HG03520 (cell line): ENCODE measurements at regions not wholly inside any gene's neighbourhood (a gene's known extent, or its start where the extent isn't known, plus 50 kb on each side); places are given as distances from the start of the nearest gene placed in this dataset.
"Not testable (repeated sequence)": the region's sequence is repeated elsewhere in the genome, so short reads cannot be mapped to it uniquely, and the experiment has no call there.

Source experiments
- ATAC-seq: cut with Tn5 transposase; IDR thresholded peaks from one replicate; pipeline ENCODE4 v1.9.1; 2021; ENCODE audit warnings: mild to moderate bottlenecking, moderate library complexity; ENCODE audit not compliant: unreplicated experiment

GRCh38 chr10:45117940-45118339 lies 117.2 kb downstream of the ZNF22 start:
- not testable (repeated sequence) for ATAC-seq

DNA sequence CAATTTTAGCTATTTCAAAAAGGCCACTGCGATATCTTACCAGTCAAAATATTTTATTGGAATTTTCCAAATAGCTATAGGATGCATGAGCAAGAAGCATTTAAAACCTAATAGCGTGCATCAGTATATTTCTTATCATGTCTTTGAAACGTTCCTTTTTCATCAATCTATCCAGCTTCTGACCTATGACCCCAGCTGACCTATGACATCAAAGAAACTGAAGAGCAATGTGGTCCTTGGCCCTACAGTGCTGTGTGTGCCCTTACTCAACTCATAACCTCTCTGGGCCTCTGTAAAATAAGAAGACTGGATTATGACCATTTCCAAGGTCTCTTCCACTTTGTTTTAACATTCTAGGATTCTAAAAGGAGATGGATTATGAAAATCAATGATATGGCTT lies 118.2 kb downstream of the ZNF22 start:
- no peak for ATAC-seq

GRCh38 chr10:45122180-45122860 lies 121.6 kb downstream of the ZNF22 start:
- not testable (repeated sequence) for ATAC-seq

GRCh38 chr10:45135443-45136198 lies 134.9 kb downstream of the ZNF22 start:
- no peak for ATAC-seq

DNA sequence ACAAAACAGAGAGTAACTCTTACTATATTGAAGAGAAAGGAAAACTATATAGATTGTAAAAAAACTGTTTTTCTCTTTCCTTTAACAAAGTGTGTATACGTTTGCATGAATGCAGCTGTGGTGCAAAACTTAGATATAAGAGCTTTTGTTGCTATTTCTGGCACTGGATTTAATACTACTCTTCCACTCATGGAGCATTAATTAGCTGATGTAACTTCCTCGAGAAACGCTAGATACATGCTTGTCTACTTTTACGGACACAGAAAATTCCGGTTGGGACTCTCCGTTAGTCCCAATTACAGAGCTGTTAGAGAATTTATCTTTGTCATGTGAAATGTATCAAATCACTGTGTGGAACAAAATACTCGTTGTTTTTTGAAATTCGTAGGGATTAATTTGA lies 135.5 kb downstream of the ZNF22 start:
- no peak for ATAC-seq

DNA sequence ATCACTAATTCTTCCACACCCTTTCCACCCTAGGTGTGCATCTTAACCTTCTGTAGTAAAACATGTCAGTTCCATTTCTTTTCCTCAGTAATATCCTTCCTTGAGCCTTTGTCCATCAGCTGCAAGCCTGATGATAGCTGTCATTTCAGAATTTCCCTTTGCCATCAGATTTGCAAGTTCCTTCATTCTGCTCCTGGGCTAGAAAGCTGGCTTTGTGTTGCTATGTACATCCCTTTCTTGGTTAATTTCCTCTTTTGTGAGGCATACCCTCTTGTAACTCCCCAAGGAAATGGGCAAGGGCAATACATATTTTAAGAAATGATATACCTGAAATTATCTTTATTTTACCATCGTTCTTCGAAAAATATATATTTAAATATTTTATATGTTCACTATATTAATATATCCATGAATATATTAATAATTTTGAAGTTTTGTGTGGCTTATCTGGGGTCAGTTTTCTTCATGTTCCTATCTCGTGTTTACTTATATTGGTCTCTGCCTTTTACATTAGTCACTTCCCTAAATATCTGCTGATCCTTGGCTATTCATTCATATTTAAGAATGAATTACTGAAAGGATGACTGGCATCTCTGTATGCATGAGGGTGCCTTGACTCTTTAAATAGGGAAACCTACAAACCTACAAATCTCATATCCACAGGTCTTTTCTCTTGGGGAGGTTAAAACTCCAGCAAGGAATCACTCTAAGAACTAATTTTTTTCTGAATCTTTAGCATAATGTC lies 143.8 kb downstream of the ZNF22 start:
- no peak for ATAC-seq

DNA sequence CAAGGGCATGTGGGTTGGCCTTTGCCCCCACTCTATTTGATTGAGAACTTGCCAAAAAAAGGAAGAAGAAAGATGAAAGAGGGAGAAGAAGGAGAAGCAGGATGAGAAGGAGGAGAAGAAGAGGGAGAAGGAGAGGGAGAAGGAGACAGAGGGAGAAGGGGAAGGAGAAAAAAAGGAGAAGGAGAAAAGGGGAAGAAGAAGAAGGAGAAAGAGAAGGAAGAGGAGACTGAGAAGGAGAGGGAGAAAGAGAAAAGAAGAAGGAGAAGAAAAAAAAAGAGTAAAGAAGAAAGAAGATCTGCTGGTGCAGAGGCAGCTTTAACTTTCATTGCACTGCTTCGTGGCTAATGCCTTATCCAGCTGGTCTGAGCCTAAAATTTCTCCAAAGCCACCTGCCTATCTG lies 144.4 kb downstream of the ZNF22 start:
- not testable (repeated sequence) for ATAC-seq

GRCh38 chr10:45147000-45147399 lies 146.3 kb downstream of the ZNF22 start:
- ATAC-seq: no peak

DNA sequence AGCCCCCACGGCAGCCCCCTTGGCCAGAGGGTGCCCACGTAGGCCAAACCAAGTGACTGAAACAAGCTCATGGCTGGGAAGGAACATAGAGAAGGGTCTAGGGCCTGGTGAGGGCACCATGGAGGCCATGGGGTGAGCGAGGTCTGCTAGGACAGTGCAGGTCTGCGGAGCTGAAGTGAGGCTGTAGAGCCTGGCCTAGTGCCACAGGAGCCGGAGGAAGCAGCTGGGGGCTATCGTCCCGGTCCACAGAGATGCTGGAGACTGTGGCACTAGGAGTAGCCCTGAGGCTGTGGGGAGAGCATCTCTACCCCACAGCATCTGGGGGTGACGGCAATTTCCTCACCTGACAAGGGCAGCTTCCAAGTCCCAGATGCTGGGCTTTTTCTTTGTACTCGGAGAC lies 150.3 kb downstream of the ZNF22 start:
- no peak for ATAC-seq

DNA sequence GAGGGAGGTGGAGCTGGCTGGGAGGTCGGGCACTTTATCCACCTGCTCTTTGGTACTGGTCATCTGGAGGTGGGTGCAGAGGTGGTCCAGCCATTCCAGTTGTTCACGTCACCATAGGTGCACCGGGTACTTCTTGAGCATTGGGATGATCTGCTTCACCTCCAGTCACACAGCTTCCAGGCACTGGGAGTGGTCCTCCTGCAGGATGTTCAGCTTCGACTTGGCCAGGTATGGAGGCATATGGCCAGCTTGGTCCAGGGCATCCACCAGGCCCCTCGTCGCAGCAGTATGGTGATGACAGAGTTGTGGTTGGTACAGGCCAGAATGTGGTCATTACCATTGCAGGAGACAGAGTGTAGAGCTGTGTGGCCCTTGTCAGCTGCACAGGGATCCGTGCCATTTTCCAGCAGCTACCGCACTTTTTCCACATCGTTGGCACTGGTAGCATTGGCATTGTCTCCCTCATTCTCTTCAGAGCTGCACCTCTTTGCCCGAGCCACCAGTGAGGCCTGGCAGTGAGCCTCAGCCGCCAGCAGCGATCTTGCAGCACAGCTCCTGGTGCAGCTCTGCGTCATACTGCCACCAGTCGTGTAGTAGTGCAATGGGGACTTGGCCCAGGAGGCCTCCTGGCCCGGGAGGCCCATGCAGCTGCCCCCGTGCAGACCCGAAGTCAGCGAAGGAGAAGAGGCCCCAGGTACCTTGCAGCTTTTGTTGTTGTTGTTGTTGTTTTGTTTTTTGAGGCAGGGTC lies 150.9 kb downstream of the ZNF22 start:
- ATAC-seq: no peak

DNA sequence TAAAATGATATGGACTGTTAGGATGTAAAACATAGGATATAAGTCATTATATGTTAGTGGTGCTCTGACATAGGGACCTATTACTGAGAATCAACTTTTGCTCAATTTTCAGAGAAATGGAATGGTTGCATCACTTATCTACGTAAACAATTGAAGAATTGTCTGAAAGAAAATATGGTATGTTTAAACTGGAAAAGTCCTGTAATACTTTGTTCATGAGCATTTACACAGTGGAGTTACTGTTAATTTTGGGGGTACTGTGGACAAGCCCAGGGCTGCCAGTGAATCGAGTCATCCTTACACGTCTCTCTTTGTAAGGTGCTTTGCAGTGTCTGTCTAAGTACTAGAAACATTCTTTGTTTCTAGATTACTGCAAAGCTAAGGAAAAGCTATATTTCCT lies 152.0 kb downstream of the ZNF22 start:
- ATAC-seq: no peak

GRCh38 chr10:45154502-45154901 lies 153.8 kb downstream of the ZNF22 start:
- no peak for ATAC-seq

DNA sequence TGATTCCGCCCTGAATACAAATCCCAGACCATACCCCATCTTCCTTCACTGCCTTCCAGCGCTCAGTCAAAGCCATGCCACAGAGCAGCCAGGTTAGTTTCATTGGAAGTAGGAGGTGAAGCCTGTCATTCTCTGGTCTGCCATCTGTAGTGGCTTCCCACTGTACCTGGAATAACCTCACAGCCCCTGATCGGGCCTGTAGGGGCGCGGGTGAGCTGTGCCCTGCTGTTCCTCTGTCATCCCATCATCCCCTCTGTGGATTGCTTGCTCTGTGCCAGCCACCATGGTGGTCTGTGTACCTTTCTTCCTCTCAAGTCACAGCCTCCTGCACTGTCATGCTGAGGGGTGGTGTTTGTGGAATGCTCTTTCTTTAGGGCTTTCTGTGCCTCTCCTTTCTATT lies 155.1 kb downstream of the ZNF22 start:
- ATAC-seq: no peak

DNA sequence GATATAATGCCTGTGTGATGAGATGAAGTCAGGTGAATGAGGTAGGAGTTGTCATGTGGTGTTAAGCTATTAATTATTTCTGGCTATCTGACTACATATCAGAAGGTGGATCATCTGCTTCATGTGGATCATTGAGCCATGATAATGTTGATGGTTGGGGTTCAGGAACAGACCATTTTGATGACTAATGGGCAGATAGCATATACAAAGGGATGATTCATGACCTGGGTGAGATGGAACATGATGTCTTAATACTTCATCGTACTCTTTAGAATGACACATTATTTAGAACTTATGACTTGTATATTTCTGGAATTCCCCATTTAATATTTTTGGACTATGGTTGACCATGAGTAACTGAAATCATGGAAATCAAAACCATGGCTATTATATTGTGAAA lies 155.1 kb downstream of the OR13A1 start:
- ATAC-seq: no peak

GRCh38 chr10:45163315-45163975 lies 152.0 kb downstream of the OR13A1 start:
- no peak for ATAC-seq

DNA sequence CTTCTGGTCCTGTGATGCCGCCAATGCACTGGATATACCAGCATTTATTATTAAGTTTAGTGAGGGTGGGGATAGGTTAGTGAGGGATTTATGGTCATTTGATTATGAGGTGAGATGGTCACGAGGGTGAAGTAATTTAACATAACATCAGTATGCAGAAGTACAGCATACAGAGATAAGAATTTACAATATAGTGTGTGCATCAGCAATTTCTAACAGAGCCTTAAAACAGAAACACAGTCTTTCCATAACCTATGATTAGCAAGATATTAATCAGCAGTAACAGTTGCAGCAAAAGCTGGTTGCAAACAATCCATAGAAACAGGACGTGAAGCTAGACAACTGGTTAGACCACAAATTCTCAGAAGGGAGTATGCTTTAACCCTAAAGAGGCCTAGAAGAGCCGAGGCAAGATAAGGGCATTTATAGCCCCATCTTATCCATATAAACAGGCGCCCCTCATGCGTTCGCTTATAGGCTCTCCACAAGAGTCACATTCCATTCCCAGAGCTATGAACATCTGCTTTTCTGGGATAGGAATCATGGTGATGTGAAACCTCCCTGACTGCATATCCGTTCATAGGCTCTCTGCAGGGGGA lies 139.8 kb downstream of the OR13A1 start:
- ATAC-seq: not testable (repeated sequence)

- ATAC-seq: no peak
Measured at GRCh38 chr10:45179691-45180090, 135.7 kb downstream of the OR13A1 start.

DNA sequence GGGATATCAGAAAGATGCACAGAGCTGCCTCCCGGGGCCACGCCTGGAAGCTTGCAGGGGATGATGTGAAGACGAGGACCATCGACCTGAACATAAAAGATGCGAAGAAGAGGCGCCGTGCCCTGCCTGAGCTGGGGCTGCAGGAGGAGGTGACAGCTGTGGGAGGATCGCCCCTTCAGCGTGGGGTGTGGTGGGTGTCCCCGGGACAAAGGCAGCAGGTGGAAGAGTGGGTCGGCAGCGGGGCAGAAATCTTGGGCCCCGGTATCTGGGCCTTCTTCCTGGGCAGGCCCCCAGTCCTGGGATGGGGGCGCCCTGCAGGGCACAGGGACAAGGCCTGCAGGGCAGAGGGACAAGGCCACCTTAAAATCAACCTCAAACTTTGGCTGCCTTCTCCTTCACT lies 134.9 kb downstream of the OR13A1 start:
- ATAC-seq: no peak

DNA sequence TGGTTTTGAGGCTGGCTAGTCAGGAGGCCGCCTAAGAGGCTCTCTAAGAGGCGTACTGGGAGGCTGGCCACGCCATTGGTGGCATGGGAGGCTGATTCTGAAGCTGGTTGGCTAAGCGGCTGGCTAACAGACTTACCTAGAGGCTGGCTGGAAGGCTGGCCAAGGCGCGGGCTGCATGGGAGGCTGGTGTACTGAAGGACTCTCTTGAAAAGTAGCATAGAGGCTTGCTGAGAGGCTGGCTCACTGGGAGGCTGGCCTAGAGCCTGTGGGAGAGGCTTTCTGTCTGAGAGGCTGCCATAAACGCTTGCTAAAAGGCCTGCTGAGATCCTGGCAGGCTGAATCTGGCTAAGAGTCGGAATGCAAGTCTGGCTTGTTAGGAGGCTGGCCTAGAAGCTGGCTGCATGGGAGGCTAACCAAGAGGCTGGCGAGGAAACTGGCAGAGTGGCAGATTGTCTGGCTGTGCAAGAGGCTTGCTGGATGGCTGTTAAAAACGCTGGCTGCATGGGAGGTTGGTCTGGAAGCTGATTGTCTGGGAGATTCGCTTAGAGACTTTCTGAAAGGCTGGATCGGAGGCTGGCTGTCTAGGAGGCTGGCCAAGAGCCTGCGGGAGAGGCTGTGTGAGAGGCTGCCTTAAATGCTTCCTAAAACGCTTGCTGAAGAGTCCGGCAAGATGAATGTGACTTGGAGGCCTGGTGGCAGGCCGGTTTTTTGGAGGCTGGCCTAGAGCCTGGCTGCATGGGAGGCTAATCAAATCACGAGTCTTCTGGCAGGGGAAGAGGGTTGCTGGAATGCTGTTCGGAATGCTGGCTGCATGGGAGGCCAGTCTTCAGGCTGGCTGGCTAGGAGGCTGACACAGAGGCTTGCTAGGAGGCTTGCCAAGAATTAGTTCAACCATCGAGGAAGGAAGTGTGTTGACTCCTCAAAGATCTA lies 134.2 kb downstream of the OR13A1 start:
- no peak for ATAC-seq
